Smooth muscle cell (in vitro differentiated cells): ENCODE measurements at regions not wholly inside any gene's neighbourhood (a gene's known extent, or its start where the extent isn't known, plus 50 kb on each side); places are given as distances from the start of the nearest gene placed in this dataset.
"Not testable (repeated sequence)": the region's sequence is repeated elsewhere in the genome, so short reads cannot be mapped to it uniquely, and the experiment has no call there.

ENCODE experiments used
- DNase-seq: peaks from one replicate; lab custom pipeline; 2025; ENCODE audit not compliant: unreplicated experiment; lab: John Stamatoyannopoulos, UW
- H2AFZ ChIP-seq: fragments of 200-600 bp; sonication (generic); 2 replicates; pipeline ENCODE4 v1.6.0; 2016; ENCODE audit warnings: antibody characterized with exemption, low read depth, mild to moderate bottlenecking
- H3F3A ChIP-seq: fragments of 200-600 bp; sonication (generic); 2 replicates; pipeline ENCODE4 v1.6.0; 2017; ENCODE audit warnings: antibody characterized with exemption, low read depth
- H3K27ac ChIP-seq: fragments of 200-600 bp; sonication (generic); 2 replicates; pipeline ENCODE4 v1.5.1; 2016; ENCODE audit warnings: low read depth, mild to moderate bottlenecking
- H3K27me3 ChIP-seq: fragments of 200-600 bp; sonication (generic); 2 replicates; pipeline ENCODE4 v1.6.1; 2016; ENCODE audit warnings: low read depth, mild to moderate bottlenecking
- H3K36me3 ChIP-seq: fragments of 200-600 bp; sonication (generic); 2 replicates; pipeline ENCODE4 v1.5.1; 2016; ENCODE audit warnings: low read depth
- H3K4me1 ChIP-seq: fragments of 200-600 bp; sonication (generic); 2 replicates; pipeline ENCODE4 v1.5.1; 2016; ENCODE audit warnings: low read depth
- H3K4me2 ChIP-seq: fragments of 200-600 bp; sonication (generic); 2 replicates; pipeline ENCODE4 v1.6.0; 2016; ENCODE audit warnings: mild to moderate bottlenecking
- H3K4me3 ChIP-seq: fragments of 200-600 bp; sonication (generic); 2 replicates; pipeline ENCODE4 v1.5.1; 2016; ENCODE audit warnings: mild to moderate bottlenecking
- H3K79me2 ChIP-seq: fragments of 200-600 bp; sonication (generic); 2 replicates; pipeline ENCODE4 v1.6.0; 2016; ENCODE audit warnings: low read depth, mild to moderate bottlenecking
- H3K9ac ChIP-seq: fragments of 200-600 bp; sonication (generic); 2 replicates; pipeline ENCODE4 v1.6.0; 2016; ENCODE audit warnings: low read depth
- H3K9me3 ChIP-seq: fragments of 200-600 bp; sonication (generic); replicated peaks from 2 replicates; pipeline ENCODE4 v1.5.1; 2016; ENCODE audit warnings: low read depth
- H4K20me1 ChIP-seq: fragments of 200-600 bp; sonication (generic); 2 replicates; pipeline ENCODE4 v1.6.0; 2016; ENCODE audit warnings: low read depth
- CTCF ChIP-seq: fragments of 200-600 bp; sonication (generic); IDR thresholded peaks from 2 replicates; pipeline ENCODE4 v1.5.1; 2017; ENCODE audit warnings: borderline replicate concordance, mild to moderate bottlenecking, antibody characterized with exemption; ENCODE audit not compliant: insufficient read depth, poor library complexity, severe bottlenecking
- whole genome bisulfite sequencing: methylation state at CpG from one replicate; pipeline ENCODE4 v1.1.7; 2016; ENCODE audit warnings: low lambda C conversion rate; 5-methylcytosine and 5-hydroxymethylcytosine counted together

- H3K4me2 ChIP-seq, result no peak overlapping the region
- no peaks in the 10 kb centered on the region for H3K79me2 ChIP-seq
- H2AFZ ChIP-seq, result no peak overlapping the region
- no peaks in the 10 kb centered on the region for H4K20me1 ChIP-seq
- H3K36me3 ChIP-seq, result no peaks in the 10 kb centered on the region
- no peak overlapping the region for H3K4me3 ChIP-seq
- no peak overlapping the region for H3K27ac ChIP-seq
- no peak overlapping the region for H3K9ac ChIP-seq
- TF ChIP-seq CTCF, result no peak
- H3K27me3 ChIP-seq, result no peaks in the 10 kb centered on the region
- WGBS, result 57% methylated on average over 2 of the region's 2 CpGs
- no peak for DNase-seq
- no peaks in the 10 kb centered on the region for H3K9me3 ChIP-seq
- no peaks in the 10 kb centered on the region for H3F3A ChIP-seq
- H3K4me1 ChIP-seq, result peaks cover 9% of the 10 kb centered on the region
These were observed 319.0 kb upstream of the SPRED2 start for GRCh38 chr2:65751408-65751807.

- no peaks in the 10 kb centered on the region for H3K27me3 ChIP-seq
- no peaks in the 10 kb centered on the region for H3K36me3 ChIP-seq
- no peaks in the 10 kb centered on the region for H4K20me1 ChIP-seq
- DNase-seq, result no peak
- H3K4me3 ChIP-seq, result no peak overlapping the region
- H2AFZ ChIP-seq, result peak overlapping the region; percentile 60
- H3K27ac ChIP-seq, result peak overlapping the region; percentile 33
- no peaks in the 10 kb centered on the region for H3K9me3 ChIP-seq
- H3K79me2 ChIP-seq, result no peaks in the 10 kb centered on the region
- H3K9ac ChIP-seq, result no peak overlapping the region
- no peak for TF ChIP-seq CTCF
- peaks cover 13% of the 10 kb centered on the region for H3K4me1 ChIP-seq
- H3F3A ChIP-seq, result no peaks in the 10 kb centered on the region
- 44% methylated on average over 3 of the region's 3 CpGs for WGBS
- H3K4me2 ChIP-seq, result peak overlapping the region; percentile 4
These were observed 317.1 kb upstream of the SPRED2 start for GRCh38 chr2:65749545-65749944.

- not testable (repeated sequence) for H3K9me3 ChIP-seq, H3K27ac ChIP-seq, H3F3A ChIP-seq, H3K4me3 ChIP-seq, H3K9ac ChIP-seq, H2AFZ ChIP-seq, H3K36me3 ChIP-seq, H3K27me3 ChIP-seq, H3K4me2 ChIP-seq, H4K20me1 ChIP-seq, DNase-seq, H3K79me2 ChIP-seq
- peaks cover 13% of the 10 kb centered on the region for H3K4me1 ChIP-seq
- WGBS, result 73% methylated on average over 4 of the region's 4 CpGs
These were observed 315.5 kb upstream of the SPRED2 start for GRCh38 chr2:65747875-65748274.

GRCh38 chr2:65746931-65747675, 314.7 kb upstream of the SPRED2 start:
- Histone ChIP-seq H3K9me3 (no peaks in the 10 kb centered on the region), H3K4me2 (peak overlapping the region; percentile 71), H3K27me3 (no peaks in the 10 kb centered on the region), H3K27ac (peak overlapping the region; percentile 40), H3K4me1 (peaks cover 13% of the 10 kb centered on the region), H3K9ac (no peak overlapping the region), H4K20me1 (no peaks in the 10 kb centered on the region), H3K79me2 (no peaks in the 10 kb centered on the region), H3K36me3 (no peaks in the 10 kb centered on the region), H3F3A (no peaks in the 10 kb centered on the region), H3K4me3 (no peak overlapping the region), H2AFZ (peak overlapping the region; percentile 74)
- TF ChIP-seq CTCF, result no peak
- WGBS, result 33% methylated on average over 11 of the region's 11 CpGs
- no peak for DNase-seq
